ENCODE measurements at regions not wholly inside any gene's neighbourhood (a gene's known extent, or its start where the extent isn't known, plus 50 kb on each side); places are given as distances from the start of the nearest gene placed in this dataset.

GRCh38 chr1:214715126-214715525 lies 112.1 kb downstream of the CENPF start:
- no peak for DNase-seq (ENCODE audit: low read depth)
- H3K4me3 ChIP-seq (ENCODE audit: low read depth, low read length) = no peak overlapping the region
- no peak for TF ChIP-seq CTCF (conservative IDR thresholded peaks at IDR 0.05; ENCODE audit: low read depth, low read length)

- peak overlapping the region; percentile 9 for H3K4me3 ChIP-seq (ENCODE audit: low read depth, low read length)
- TF ChIP-seq CTCF (conservative IDR thresholded peaks at IDR 0.05; ENCODE audit: low read depth, low read length) = no peak
- DNase-seq (ENCODE audit: low read depth) = peak; percentile 62
Measured at GRCh38 chr1:214717351-214717750, 114.4 kb downstream of the CENPF start.

GRCh38 chr1:214718724-214719123 lies 115.7 kb downstream of the CENPF start:
- DNase-seq (ENCODE audit: low read depth) = no peak
- TF ChIP-seq CTCF (conservative IDR thresholded peaks at IDR 0.05; ENCODE audit: low read depth, low read length) = no peak
- H3K4me3 ChIP-seq (ENCODE audit: low read depth, low read length) = no peak overlapping the region

- DNase-seq (ENCODE audit: low read depth) = no peak
- peak; percentile 41 for TF ChIP-seq CTCF (conservative IDR thresholded peaks at IDR 0.05; ENCODE audit: low read depth, low read length)
- H3K4me3 ChIP-seq (ENCODE audit: low read depth, low read length) = no peak overlapping the region
Measured at GRCh38 chr1:214719207-214719606, 116.2 kb downstream of the CENPF start.

- no peak overlapping the region for H3K4me3 ChIP-seq (ENCODE audit: low read depth, low read length)
- TF ChIP-seq CTCF (conservative IDR thresholded peaks at IDR 0.05; ENCODE audit: low read depth, low read length) = no peak
- DNase-seq (ENCODE audit: low read depth) = no peak
Measured at GRCh38 chr1:214720561-214720960, 117.6 kb downstream of the CENPF start.

- no peak for TF ChIP-seq CTCF (conservative IDR thresholded peaks at IDR 0.05; ENCODE audit: low read depth, low read length)
- DNase-seq (ENCODE audit: low read depth) = no peak
- H3K4me3 ChIP-seq (ENCODE audit: low read depth, low read length) = no peak overlapping the region
Measured at GRCh38 chr1:214727274-214727673, 124.3 kb downstream of the CENPF start.

GRCh38 chr1:214739621-214740238 lies 136.7 kb downstream of the CENPF start:
- no peak overlapping the region for H3K4me3 ChIP-seq (ENCODE audit: low read depth, low read length)
- TF ChIP-seq CTCF (conservative IDR thresholded peaks at IDR 0.05; ENCODE audit: low read depth, low read length) = no peak
- DNase-seq (ENCODE audit: low read depth) = no peak
